ENCODE measurements at regions not wholly inside any gene's neighbourhood (a gene's known extent, or its start where the extent isn't known, plus 50 kb on each side); places are given as distances from the start of the nearest gene placed in this dataset.

- TF ChIP-seq, protein P1, sequence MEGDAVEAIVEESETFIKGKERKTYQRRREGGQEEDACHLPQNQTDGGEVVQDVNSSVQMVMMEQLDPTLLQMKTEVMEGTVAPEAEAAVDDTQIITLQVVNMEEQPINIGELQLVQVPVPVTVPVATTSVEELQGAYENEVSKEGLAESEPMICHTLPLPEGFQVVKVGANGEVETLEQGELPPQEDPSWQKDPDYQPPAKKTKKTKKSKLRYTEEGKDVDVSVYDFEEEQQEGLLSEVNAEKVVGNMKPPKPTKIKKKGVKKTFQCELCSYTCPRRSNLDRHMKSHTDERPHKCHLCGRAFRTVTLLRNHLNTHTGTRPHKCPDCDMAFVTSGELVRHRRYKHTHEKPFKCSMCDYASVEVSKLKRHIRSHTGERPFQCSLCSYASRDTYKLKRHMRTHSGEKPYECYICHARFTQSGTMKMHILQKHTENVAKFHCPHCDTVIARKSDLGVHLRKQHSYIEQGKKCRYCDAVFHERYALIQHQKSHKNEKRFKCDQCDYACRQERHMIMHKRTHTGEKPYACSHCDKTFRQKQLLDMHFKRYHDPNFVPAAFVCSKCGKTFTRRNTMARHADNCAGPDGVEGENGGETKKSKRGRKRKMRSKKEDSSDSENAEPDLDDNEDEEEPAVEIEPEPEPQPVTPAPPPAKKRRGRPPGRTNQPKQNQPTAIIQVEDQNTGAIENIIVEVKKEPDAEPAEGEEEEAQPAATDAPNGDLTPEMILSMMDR (IDR thresholded peaks at IDR 0.05 in 4 of 5, conservative IDR thresholded peaks at IDR 0.05 in 1 of 5), result no peak
- no peak for TF ChIP-seq POLR2A (IDR thresholded peaks at IDR 0.05)
These were observed 187.8 kb upstream of the RAB6C start for GRCh38 chr2:129791712-129792111.
